GM12874 (cell line): ENCODE measurements at regions not wholly inside any gene's neighbourhood (a gene's known extent, or its start where the extent isn't known, plus 50 kb on each side); places are given as distances from the start of the nearest gene placed in this dataset.

Experiments
- TF ChIP-seq, protein P1 (sequence below): IDR thresholded peaks from 2 replicates; pipeline ENCODE4 v1.5.1; 2011; ENCODE audit warnings: low read depth, mild to moderate bottlenecking, control low read depth, low read length, moderate library complexity; ENCODE audit not compliant: insufficient read depth

DNA sequence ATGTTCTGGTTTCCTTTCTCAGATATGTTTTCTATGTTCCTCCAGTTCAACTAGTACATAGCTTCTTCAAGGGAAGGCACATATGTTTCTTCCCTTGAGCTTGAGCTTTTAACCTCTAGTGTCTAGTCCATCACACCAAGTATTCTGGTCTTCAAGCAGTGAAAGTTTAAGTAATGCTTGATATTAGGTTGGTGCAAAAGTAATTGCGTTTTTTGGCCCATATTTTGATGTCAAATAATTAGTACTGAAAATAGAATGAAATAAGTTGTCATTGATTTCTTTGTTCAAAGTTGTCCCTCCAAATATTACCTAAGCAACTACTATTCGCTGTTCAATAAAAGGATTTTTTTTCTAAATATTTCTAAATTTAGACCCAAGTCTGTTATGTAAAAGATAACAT lies 146.7 kb upstream of the TSC22D2 start:
- TF ChIP-seq, protein P1, sequence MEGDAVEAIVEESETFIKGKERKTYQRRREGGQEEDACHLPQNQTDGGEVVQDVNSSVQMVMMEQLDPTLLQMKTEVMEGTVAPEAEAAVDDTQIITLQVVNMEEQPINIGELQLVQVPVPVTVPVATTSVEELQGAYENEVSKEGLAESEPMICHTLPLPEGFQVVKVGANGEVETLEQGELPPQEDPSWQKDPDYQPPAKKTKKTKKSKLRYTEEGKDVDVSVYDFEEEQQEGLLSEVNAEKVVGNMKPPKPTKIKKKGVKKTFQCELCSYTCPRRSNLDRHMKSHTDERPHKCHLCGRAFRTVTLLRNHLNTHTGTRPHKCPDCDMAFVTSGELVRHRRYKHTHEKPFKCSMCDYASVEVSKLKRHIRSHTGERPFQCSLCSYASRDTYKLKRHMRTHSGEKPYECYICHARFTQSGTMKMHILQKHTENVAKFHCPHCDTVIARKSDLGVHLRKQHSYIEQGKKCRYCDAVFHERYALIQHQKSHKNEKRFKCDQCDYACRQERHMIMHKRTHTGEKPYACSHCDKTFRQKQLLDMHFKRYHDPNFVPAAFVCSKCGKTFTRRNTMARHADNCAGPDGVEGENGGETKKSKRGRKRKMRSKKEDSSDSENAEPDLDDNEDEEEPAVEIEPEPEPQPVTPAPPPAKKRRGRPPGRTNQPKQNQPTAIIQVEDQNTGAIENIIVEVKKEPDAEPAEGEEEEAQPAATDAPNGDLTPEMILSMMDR, result no peak

DNA sequence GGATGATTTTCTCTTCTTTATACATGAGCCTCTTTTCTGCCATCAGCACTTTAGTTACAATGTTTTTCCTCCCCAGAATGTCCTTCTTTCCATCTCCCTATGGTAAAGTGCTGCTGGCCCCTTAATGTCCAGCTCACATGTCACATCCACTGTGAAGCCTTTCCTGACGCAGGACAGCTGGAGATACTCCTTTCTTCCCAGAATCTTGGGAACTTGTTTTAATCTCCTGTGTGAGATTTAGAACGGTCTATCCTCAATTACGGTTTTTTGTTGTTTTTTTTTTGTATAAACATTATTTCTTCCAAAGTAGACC lies 147.7 kb upstream of the TSC22D2 start:
- TF ChIP-seq, protein P1, result no peak

DNA sequence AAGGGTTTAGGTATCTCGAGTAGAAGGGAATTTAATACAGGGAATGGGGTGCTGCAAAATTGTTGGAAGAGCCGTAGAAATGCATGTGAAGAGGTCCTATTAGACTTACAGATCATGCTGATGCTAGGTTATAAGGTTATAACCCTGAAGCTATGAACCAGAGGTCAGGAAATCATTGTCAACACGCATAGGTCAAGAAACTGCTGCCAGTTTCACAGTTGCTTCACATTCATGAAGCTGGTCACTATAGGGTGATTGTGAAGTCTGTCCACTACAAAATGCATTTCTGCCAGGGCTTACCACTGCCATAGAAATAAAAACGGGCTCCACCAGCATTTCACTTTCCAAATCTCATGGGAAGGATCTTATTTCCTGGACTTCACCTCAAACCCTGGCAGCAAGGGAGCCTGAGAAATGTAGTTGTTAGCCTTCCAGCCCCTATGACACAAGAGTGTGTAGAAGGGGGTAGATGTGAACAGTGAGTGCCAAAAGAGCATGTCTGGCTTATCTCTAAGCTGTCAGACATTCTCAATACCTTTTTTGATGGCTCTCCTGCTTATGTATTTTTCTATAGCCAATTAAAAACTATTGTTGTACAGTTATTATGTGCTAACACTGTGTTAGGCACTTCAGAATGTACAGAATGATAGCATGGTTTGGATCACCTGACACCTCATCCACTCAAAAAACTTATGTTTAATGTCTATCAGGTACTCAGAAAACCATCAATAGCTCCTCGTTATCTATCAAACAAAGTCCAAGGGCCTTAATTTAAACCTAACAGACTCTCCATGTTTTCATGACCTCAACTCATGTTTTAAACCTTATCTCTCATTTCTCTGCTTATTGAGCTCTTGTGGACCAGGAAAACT lies 148.3 kb upstream of the TSC22D2 start:
- TF ChIP-seq, protein P1, result no peak

DNA sequence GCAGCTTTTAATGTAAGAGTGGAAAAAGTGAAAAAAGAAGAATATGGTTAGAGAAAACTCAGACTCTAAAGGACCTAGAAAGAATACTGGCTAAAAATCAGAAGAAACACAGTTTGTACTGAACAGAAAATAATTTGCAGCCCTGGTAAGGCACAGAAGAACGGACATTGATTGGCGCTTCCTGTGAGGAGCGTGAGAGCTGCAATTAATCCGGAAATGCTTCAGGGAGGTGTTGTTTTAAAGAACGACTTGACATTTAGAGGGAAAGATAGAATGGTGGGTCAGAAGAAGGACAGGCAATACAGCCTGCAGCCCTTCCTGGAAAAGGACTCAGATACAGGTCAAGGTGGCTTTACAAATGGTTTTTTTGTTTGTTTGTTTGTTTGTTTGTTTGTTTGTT lies 151.3 kb upstream of the TSC22D2 start:
- TF ChIP-seq, protein P1, result no peak

DNA sequence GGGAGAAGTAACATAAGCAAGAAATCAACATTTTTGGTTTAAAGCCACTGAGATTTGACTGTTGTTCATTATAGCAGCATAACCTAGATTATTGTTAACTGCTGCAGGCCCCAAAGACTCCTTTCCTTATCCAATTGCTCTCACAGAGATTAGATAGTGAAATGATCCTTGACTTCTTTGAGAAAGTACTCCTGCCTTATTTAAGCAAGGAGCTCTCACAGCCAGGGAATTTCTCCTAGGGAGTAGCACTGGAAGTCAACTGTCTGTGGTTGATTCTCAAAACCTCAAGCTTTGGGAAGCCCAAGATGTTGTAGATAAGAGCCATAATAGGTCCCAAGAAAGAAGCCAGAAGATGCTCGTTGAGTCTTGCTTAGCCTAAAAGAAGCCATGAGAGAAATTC lies 151.8 kb upstream of the TSC22D2 start:
- TF ChIP-seq, protein P1, result no peak

DNA sequence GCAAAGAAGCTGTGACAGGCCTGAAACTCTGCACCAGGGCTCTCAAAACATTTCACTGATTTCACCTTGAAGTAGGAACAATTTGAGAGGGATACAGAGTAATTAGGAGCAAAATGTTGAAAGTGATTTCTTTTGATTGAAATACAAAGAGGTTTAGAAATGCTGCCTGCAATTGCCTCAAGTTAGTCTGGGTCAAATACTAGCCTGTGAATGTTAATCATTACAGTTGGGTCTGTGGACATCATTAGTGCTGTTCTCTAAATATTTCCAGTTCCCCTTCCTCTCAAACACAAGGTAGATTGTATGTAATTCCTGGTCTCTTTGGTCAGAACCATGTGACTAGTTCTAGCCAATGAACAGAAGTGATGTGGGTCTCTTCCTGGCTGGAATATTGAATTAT lies 152.3 kb upstream of the TSC22D2 start:
- TF ChIP-seq, protein P1, result no peak

DNA sequence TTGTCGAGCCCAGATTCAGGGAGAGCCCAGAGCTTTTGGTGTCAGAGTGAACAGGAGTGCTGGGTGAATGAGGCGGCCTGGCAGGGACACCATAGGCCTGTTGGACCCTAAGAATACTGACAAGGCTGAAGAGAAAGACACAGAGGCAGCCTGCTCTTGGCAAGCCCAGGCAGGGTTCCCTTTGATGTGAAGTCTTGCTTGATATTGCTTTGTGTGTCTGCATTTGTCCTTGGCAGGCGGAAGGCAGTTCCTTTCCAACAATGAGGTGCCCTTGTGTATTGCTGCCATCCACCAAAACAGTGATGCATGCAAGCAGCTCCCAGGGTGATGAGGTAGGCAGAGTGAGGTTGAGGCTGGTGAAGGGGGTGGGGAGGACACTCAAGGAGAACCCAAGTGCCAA lies 152.7 kb upstream of the TSC22D2 start:
- TF ChIP-seq, protein P1, result no peak

DNA sequence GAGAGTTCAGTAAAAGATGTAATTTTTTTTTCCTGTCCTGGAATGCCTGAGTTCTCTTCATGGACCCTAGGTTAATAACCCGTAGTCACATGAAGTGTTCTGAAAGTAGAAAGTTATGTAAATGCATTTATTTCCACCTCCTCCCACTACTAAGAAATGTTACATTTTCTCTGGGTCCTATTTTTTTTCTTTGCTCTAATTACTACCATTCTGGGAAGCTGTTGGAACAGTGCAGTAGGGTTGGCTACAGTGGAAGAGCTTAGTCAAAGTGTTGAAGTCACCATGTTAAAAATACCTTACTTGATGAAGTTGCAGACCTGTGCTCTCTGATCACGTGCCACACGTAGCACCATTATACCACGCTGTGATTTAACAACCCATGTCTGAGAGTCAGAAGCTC lies 153.8 kb upstream of the TSC22D2 start:
- TF ChIP-seq, protein P1, result no peak
